ENCODE measurements at regions not wholly inside any gene's neighbourhood (a gene's known extent, or its start where the extent isn't known, plus 50 kb on each side); places are given as distances from the start of the nearest gene placed in this dataset.

DNA sequence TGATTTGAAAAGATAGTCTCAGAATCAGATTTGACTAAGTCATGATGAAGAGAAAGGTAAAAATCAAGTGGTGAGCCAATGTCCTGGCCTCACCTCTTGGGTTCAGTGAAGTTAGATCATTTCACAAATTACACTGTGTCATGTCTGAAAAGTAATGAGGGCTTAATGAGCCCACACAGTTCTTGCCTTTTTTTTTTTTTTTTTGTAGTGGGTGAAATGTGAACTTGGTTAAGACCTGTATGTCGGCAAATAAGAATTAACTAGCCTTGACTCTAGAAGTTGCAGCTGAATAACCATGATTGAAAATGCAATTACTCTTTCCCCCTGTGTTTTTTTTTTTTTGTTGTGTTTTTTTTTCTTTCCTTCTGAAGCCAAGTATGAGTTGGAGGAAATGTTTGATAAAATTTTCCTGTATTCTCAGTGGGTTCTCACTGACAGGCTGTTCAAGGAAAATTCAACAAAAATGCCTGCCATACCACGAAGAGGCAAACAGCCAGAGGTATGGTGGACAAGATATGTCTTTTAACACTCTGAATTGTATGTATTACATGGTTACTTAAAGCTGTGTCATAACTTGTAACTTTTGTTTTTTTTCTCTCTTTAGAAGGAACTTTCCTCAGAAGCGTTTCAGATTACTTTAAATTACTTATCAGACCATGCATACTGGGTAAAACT lies 135.2 kb upstream of the MLIP start:
- no peaks in the 10 kb centered on the region for H3K79me2 ChIP-seq (ENCODE audit: insufficient read depth, low read length)
- no peak overlapping the region for H3K27ac ChIP-seq (ENCODE audit: low read depth, low read length)
- ATAC-seq (no peak), DNase-seq (ENCODE audit: low read depth, low spot score) (no peak)
- no peaks in the 10 kb centered on the region for H3K9me2 ChIP-seq (ENCODE audit: insufficient read depth)
- no peaks in the 10 kb centered on the region for H3K4me1 ChIP-seq (ENCODE audit: control insufficient read depth in 1 of 2, insufficient read depth in 2 of 2, low read length in 2 of 2)
- no peak overlapping the region for H3K4me3 ChIP-seq (replicated peaks in 1 of 2; ENCODE audit: low read depth in 1 of 2, low read length in 2 of 2)
- H3K9me3 ChIP-seq (ENCODE audit: control insufficient read depth in 1 of 2, insufficient read depth in 1 of 2, low read depth in 1 of 2, low read length in 2 of 2): no peaks in the 10 kb centered on the region
- ChIA-PET POLR2A (no interaction called here), RAD21 (ENCODE audit: low non-redundant PET in 1 of 2, low total read pairs in 2 of 2, uncharacterized antibody in 2 of 2, unreplicated experiment in 2 of 2) (no interaction called here), CTCF (interaction anchor here (0.7 kb wide), 1 partner anchor 272 kb away, joined by 3 read pairs; no protein-coding TSS in a partner anchor)
- no peak overlapping the region for H3K4me2 ChIP-seq (ENCODE audit: low read length)
- intact Hi-C loops (cut with micrococcal nuclease): no loop called here
- no peaks in the 10 kb centered on the region for H4K20me1 ChIP-seq (ENCODE audit: insufficient read depth)
- BruUV-seq (replicated peaks): no TSS peak
- H3K36me3 ChIP-seq (ENCODE audit: control insufficient read depth in 1 of 2, insufficient read depth in 2 of 2, low read length in 2 of 2): no peaks in the 10 kb centered on the region
- H2AFZ ChIP-seq (ENCODE audit: low read depth, low read length, poor library complexity, severe bottlenecking): no peak overlapping the region
- H3K9ac ChIP-seq (ENCODE audit: low read length): no peak overlapping the region
- TF ChIP-seq RAD21 (IDR thresholded peaks at IDR 0.05; ENCODE audit: low read depth): no peak
- no peak for TF ChIP-seq ELF1 (IDR thresholded peaks at IDR 0.05; ENCODE audit: borderline replicate concordance, low read depth)
- TF ChIP-seq SIN3A (IDR thresholded peaks at IDR 0.05; ENCODE audit: low read depth): no peak
- TF ChIP-seq MAX (IDR thresholded peaks at IDR 0.05): no peak
- no peak for TF ChIP-seq REST (IDR thresholded peaks at IDR 0.05; ENCODE audit: low read depth)
- TF ChIP-seq, protein P1, sequence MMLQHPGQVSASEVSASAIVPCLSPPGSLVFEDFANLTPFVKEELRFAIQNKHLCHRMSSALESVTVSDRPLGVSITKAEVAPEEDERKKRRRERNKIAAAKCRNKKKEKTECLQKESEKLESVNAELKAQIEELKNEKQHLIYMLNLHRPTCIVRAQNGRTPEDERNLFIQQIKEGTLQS (IDR thresholded peaks at IDR 0.05): no peak
- TF ChIP-seq POLR2AphosphoS5 (IDR thresholded peaks at IDR 0.05; ENCODE audit: low read depth, low read length): no peak
- TF ChIP-seq SRF (IDR thresholded peaks at IDR 0.05; ENCODE audit: low read depth): no peak
- TF ChIP-seq TCF7L2 (IDR thresholded peaks at IDR 0.05; ENCODE audit: borderline replicate concordance, extremely low read depth, insufficient read depth, insufficient read length): no peak
- TF ChIP-seq EGR1 (IDR thresholded peaks at IDR 0.05; ENCODE audit: low read depth): no peak
- no peak for TF ChIP-seq ZFX (IDR thresholded peaks at IDR 0.05)
- TF ChIP-seq SP1 (IDR thresholded peaks at IDR 0.05; ENCODE audit: low read depth): no peak
- no peak for TF ChIP-seq ZBTB33 (IDR thresholded peaks at IDR 0.05; ENCODE audit: extremely low read depth, insufficient replicate concordance, low read length)
- no peak for TF ChIP-seq ZNF274 (IDR thresholded peaks at IDR 0.05; ENCODE audit: low read depth, low read length)
- no peak for TF ChIP-seq CBX3 (IDR thresholded peaks at IDR 0.05; ENCODE audit: low read depth)
- no peaks in the 10 kb centered on the region for H3K27me3 ChIP-seq (ENCODE audit: insufficient read depth, low read length)
